ENCODE measurements at regions not wholly inside any gene's neighbourhood (a gene's known extent, or its start where the extent isn't known, plus 50 kb on each side); places are given as distances from the start of the nearest gene placed in this dataset.

- TF ChIP-seq CHD7 (IDR thresholded peaks at IDR 0.05; ENCODE audit: insufficient replicate concordance, low read length): no peak
- no peak for TF ChIP-seq SAP30 (IDR thresholded peaks at IDR 0.05; ENCODE audit: insufficient read depth, insufficient replicate concordance, low read length)
- no peak for TF ChIP-seq ZNF274 (IDR thresholded peaks at IDR 0.05; ENCODE audit: borderline replicate concordance, extremely low read depth, low read length)
Measured at GRCh38 chr20:6715401-6715941, 52.0 kb upstream of the BMP2 start (continued).
